ENCODE measurements at regions not wholly inside any gene's neighbourhood (a gene's known extent, or its start where the extent isn't known, plus 50 kb on each side); places are given as distances from the start of the nearest gene placed in this dataset.

DNA sequence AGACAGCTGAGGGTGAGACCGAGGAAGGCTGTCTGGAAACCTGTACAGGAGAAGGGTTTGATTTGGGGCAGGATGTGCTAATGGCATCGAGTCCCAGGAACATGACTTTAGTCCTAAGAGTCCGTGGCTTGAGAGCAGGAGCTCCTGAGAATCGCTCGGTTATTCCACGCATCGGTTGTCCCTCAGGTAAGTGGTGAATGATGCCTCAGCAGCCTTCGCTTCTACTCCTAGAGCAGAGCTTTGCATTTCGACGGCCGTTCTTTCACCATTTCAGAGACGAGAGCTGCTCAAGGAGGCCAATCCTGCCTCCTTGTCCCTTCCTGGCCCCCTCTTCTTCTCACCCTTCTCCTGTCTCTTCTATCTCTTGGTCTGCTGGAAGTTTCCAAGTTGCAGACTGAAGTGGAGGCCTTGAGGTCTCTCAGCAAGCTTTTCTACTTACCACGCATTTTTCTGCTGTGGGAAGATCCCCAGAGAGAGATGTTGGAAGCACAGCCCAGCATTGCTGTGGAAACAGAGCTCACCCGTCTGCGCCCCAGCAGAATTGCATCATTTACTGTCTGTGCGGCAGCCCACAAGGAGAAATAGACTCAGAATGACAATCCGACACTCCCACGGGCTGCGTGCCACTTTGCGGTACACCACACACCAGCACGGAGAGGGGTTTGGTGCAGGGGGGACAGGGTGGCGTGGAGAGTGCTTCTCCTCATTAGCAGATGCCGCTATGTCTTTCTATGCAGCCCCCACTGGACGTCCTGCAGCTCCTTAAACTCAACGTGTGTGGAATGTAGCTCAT, 270.7 kb upstream of the C1orf174 start:
- Mint-ChIP-seq H3K4me3 (ENCODE audit: unreplicated experiment) (no peak overlapping the region), H3K4me1 (ENCODE audit: low read depth, unreplicated experiment) (no peaks in the 10 kb centered on the region), H3K9me3 (ENCODE audit: unreplicated experiment) (peaks cover 22% of the 10 kb centered on the region), H3K27ac (ENCODE audit: unreplicated experiment) (no peak overlapping the region), H3K36me3 (ENCODE audit: low read depth, unreplicated experiment) (no peaks in the 10 kb centered on the region), H3K27me3 (ENCODE audit: low read depth, unreplicated experiment) (peaks cover 23% of the 10 kb centered on the region)
- Histone ChIP-seq H3K9me3 (ENCODE audit: insufficient read depth, low read depth, low read length) (peaks cover 6% of the 10 kb centered on the region), H2AFZ (ENCODE audit: low read depth, low read length) (no peak overlapping the region), H3K4me3 (ENCODE audit: insufficient read depth, low read depth, low read length) (no peak overlapping the region), H3K4me2 (ENCODE audit: low read length) (no peak overlapping the region), H3K4me1 (ENCODE audit: insufficient read depth, low read length) (no peaks in the 10 kb centered on the region), H3K27me3 (ENCODE audit: insufficient read depth, low read length) (no peaks in the 10 kb centered on the region), H3K9ac (ENCODE audit: low read length) (no peak overlapping the region), H3K79me2 (ENCODE audit: insufficient read depth, low read length) (no peaks in the 10 kb centered on the region), H4K20me1 (ENCODE audit: insufficient read depth, low read length) (no peaks in the 10 kb centered on the region), H3K36me3 (ENCODE audit: insufficient read depth, low read length) (no peaks in the 10 kb centered on the region), H3K27ac (ENCODE audit: low read depth, low read length) (no peak overlapping the region)
- FAIRE-seq (no peak), DNase-seq (ENCODE audit: low read depth) (no peak)
- TF ChIP-seq CTCF (IDR thresholded peaks at IDR 0.05; ENCODE audit: insufficient read depth, low read depth, low read length): no peak

- no peak for TF ChIP-seq EZH2 (IDR thresholded peaks at IDR 0.05; ENCODE audit: insufficient read depth, low read length)
- no peak for TF ChIP-seq CTCF (IDR thresholded peaks at IDR 0.05; ENCODE audit: insufficient read depth, low read depth, low read length)
- H3K9me3 ChIP-seq (ENCODE audit: insufficient read depth, low read depth, low read length): peaks cover 6% of the 10 kb centered on the region
- Mint-ChIP-seq H3K27ac (ENCODE audit: unreplicated experiment) (peak overlapping the region; percentile 53), H3K36me3 (ENCODE audit: low read depth, unreplicated experiment) (no peaks in the 10 kb centered on the region), H3K4me1 (ENCODE audit: low read depth, unreplicated experiment) (no peaks in the 10 kb centered on the region), H3K27me3 (ENCODE audit: low read depth, unreplicated experiment) (peaks cover 20% of the 10 kb centered on the region), H3K4me3 (ENCODE audit: unreplicated experiment) (no peak overlapping the region), H3K9me3 (ENCODE audit: unreplicated experiment) (peaks cover 24% of the 10 kb centered on the region)
- H3K79me2 ChIP-seq (ENCODE audit: insufficient read depth, low read length): no peaks in the 10 kb centered on the region
- no peak overlapping the region for H3K27ac ChIP-seq (ENCODE audit: low read depth, low read length)
- H3K4me3 ChIP-seq (ENCODE audit: insufficient read depth, low read depth, low read length): no peak overlapping the region
- FAIRE-seq (no peak), DNase-seq (ENCODE audit: low read depth) (no peak)
- H3K9ac ChIP-seq (ENCODE audit: low read length): no peak overlapping the region
- H4K20me1 ChIP-seq (ENCODE audit: insufficient read depth, low read length): no peaks in the 10 kb centered on the region
- H3K4me2 ChIP-seq (ENCODE audit: low read length): no peak overlapping the region
- no peak overlapping the region for H2AFZ ChIP-seq (ENCODE audit: low read depth, low read length)
- H3K27me3 ChIP-seq (ENCODE audit: insufficient read depth, low read length): no peaks in the 10 kb centered on the region
- H3K36me3 ChIP-seq (ENCODE audit: insufficient read depth, low read length): no peaks in the 10 kb centered on the region
- no peaks in the 10 kb centered on the region for H3K4me1 ChIP-seq (ENCODE audit: insufficient read depth, low read length)
Observed at GRCh38 chr1:4171480-4172450, 271.7 kb upstream of the C1orf174 start.
